Vagina (tissue), 1 donor: ENCODE measurements at regions not wholly inside any gene's neighbourhood (a gene's known extent, or its start where the extent isn't known, plus 50 kb on each side); places are given as distances from the start of the nearest gene placed in this dataset. TPM values are rescaled to one million over a fixed set of nuclear protein-coding genes. Genes with fewer than 3 reads are reported as not detected.

Experiments used
- small RNA-seq: library from RNA; depleted of rRNA; stranded (forward); fragments of <200 nt; gene quantifications from one replicate; pipeline ENCODE3, GENCODE V24; 2016

Small RNA genes in the stretch of these regions (small RNA-seq; reads per million reads assigned to genes)
- not detected for gene RMRPP5
